MCF 10A (cell line): ENCODE measurements at regions not wholly inside any gene's neighbourhood (a gene's known extent, or its start where the extent isn't known, plus 50 kb on each side); places are given as distances from the start of the nearest gene placed in this dataset.
"Not testable (repeated sequence)": the region's sequence is repeated elsewhere in the genome, so short reads cannot be mapped to it uniquely, and the experiment has no call there.

Source experiments
- BruUV-seq: library from RNA; stranded (reverse); fragments of 400-500 nt; replicated peaks from 2 replicates; lab custom pipeline; 2021; lab: Mats Ljungman, UMichigan
- CTCF ChIA-PET: fragments of 300-600 bp; sonication (Branson Sonifier 250); formaldehyde crosslinking; extraction: SDS; loops from one replicate; lab custom pipeline; 2021; ENCODE audit warnings: antibody characterized with exemption, inconsistent platforms; lab: Yijun Ruan, JAX
- POLR2A ChIA-PET: fragments of 300-600, 350-650 bp; sonication (Branson Sonifier 250); formaldehyde crosslinking; extraction: SDS; loops from one replicate; lab custom pipeline; 2020; ENCODE audit warnings: antibody characterized with exemption, inconsistent platforms; lab: Yijun Ruan, JAX
- DNase-seq: peaks from one replicate; pipeline ENCODE4 v3.0.0-alpha.2; 2018; ENCODE audit not compliant: unreplicated experiment
- H3K27ac Mint-ChIP-seq: one replicate; pipeline ENCODE4 v1.8.0; 2022; ENCODE audit warnings: mild to moderate bottlenecking, low read depth, mixed read lengths; ENCODE audit not compliant: unreplicated experiment
- H3K27me3 Mint-ChIP-seq: one replicate; pipeline ENCODE4 v1.8.0; 2022; ENCODE audit warnings: mixed read lengths; ENCODE audit not compliant: insufficient read depth, unreplicated experiment
- H3K36me3 Mint-ChIP-seq: one replicate; pipeline ENCODE4 v1.8.0; 2022; ENCODE audit warnings: mild to moderate bottlenecking, moderate library complexity, mixed read lengths; ENCODE audit not compliant: insufficient read depth, unreplicated experiment
- H3K4me1 Mint-ChIP-seq: one replicate; pipeline ENCODE4 v1.8.0; 2022; ENCODE audit warnings: mixed read lengths; ENCODE audit not compliant: insufficient read depth, unreplicated experiment
- H3K4me3 Mint-ChIP-seq: one replicate; pipeline ENCODE4 v1.8.0; 2022; ENCODE audit warnings: mild to moderate bottlenecking, moderate library complexity, mixed read lengths; ENCODE audit not compliant: unreplicated experiment
- H3K9me3 Mint-ChIP-seq: one replicate; pipeline ENCODE4 v1.8.0; 2022; ENCODE audit warnings: mixed read lengths; ENCODE audit not compliant: unreplicated experiment
- CTCF ChIP-seq: fragments of 200-600 bp; IDR thresholded peaks from one replicate; pipeline ENCODE4 v1.8.0; 2022; ENCODE audit warnings: antibody characterized with exemption, mild to moderate bottlenecking; ENCODE audit not compliant: unreplicated experiment
- intact Hi-C: fragments of 100-400 bp; cut with micrococcal nuclease; formaldehyde crosslinking; loops from 2 replicates; pipeline ENCODE4 v1.14.1; 2022

GRCh38 chr3:139264375-139264774 is 79.4 kb upstream of the MRPS22 start:
- no peaks in the 10 kb centered on the region for H3K9me3 Mint-ChIP-seq
- CTCF ChIA-PET, result no interaction called here
- TF ChIP-seq CTCF, result no peak
- BruUV-seq, result no TSS peak
- H3K36me3 Mint-ChIP-seq, result no peaks in the 10 kb centered on the region
- POLR2A ChIA-PET, result interaction anchor here (0.7 kb wide), 1 partner anchor 90 kb away, joined by 3 read pairs; no protein-coding TSS in a partner anchor
- H3K4me3 Mint-ChIP-seq, result no peak overlapping the region
- no peaks in the 10 kb centered on the region for H3K4me1 Mint-ChIP-seq
- no peak for DNase-seq
- no peak overlapping the region for H3K27ac Mint-ChIP-seq
- intact Hi-C loops, result no loop called here
- H3K27me3 Mint-ChIP-seq, result no peaks in the 10 kb centered on the region

- CTCF ChIA-PET, result no interaction called here
- no peak overlapping the region for H3K4me3 Mint-ChIP-seq
- BruUV-seq, result no TSS peak
- no peak for TF ChIP-seq CTCF
- intact Hi-C loops, result no loop called here
- H3K36me3 Mint-ChIP-seq, result no peaks in the 10 kb centered on the region
- DNase-seq, result no peak
- H3K27me3 Mint-ChIP-seq, result no peaks in the 10 kb centered on the region
- POLR2A ChIA-PET, result no interaction called here
- H3K4me1 Mint-ChIP-seq, result no peaks in the 10 kb centered on the region
- no peaks in the 10 kb centered on the region for H3K9me3 Mint-ChIP-seq
- H3K27ac Mint-ChIP-seq, result no peak overlapping the region
Observed at GRCh38 chr3:139265131-139266016, 78.4 kb upstream of the MRPS22 start.

GRCh38 chr3:139267300-139268246 is 76.2 kb upstream of the MRPS22 start:
- BruUV-seq, result no TSS peak
- intact Hi-C loops, result no loop called here
- no peak for DNase-seq
- Mint-ChIP-seq H3K27me3 (no peaks in the 10 kb centered on the region), H3K36me3 (no peaks in the 10 kb centered on the region), H3K4me1 (no peaks in the 10 kb centered on the region), H3K27ac (no peak overlapping the region), H3K4me3 (no peak overlapping the region), H3K9me3 (no peaks in the 10 kb centered on the region)
- POLR2A ChIA-PET, result no interaction called here
- TF ChIP-seq CTCF, result no peak
- CTCF ChIA-PET, result interaction anchor here (0.7 kb wide), 1 partner anchor 52 kb away, joined by 3 read pairs; no protein-coding TSS in a partner anchor

GRCh38 chr3:139269984-139270383 is 73.8 kb upstream of the MRPS22 start:
- H3K27me3 Mint-ChIP-seq, result no peaks in the 10 kb centered on the region
- H3K4me3 Mint-ChIP-seq, result no peak overlapping the region
- H3K27ac Mint-ChIP-seq, result no peak overlapping the region
- H3K4me1 Mint-ChIP-seq, result no peaks in the 10 kb centered on the region
- TF ChIP-seq CTCF, result no peak
- ChIA-PET CTCF (interaction anchor here (0.7 kb wide), 1 partner anchor 10 kb away, joined by 3 read pairs; no protein-coding TSS in a partner anchor), POLR2A (no interaction called here)
- intact Hi-C loops, result no loop called here
- H3K36me3 Mint-ChIP-seq, result no peaks in the 10 kb centered on the region
- DNase-seq, result no peak
- BruUV-seq, result no TSS peak
- H3K9me3 Mint-ChIP-seq, result no peaks in the 10 kb centered on the region

GRCh38 chr3:139270652-139271051 is 73.2 kb upstream of the MRPS22 start:
- H3K36me3 Mint-ChIP-seq, H3K4me1 Mint-ChIP-seq, POLR2A ChIA-PET, intact Hi-C loops, DNase-seq, H3K4me3 Mint-ChIP-seq, BruUV-seq, H3K27me3 Mint-ChIP-seq, H3K27ac Mint-ChIP-seq, H3K9me3 Mint-ChIP-seq: not testable (repeated sequence)
- CTCF ChIA-PET, result interaction anchor here (0.7 kb wide), 1 partner anchor 11 kb away, joined by 3 read pairs; no protein-coding TSS in a partner anchor
